ENCODE measurements at regions not wholly inside any gene's neighbourhood (a gene's known extent, or its start where the extent isn't known, plus 50 kb on each side); places are given as distances from the start of the nearest gene placed in this dataset.

GRCh38 chr2:168338803-168339437, 91.5 kb upstream of the STK39 start:
- DNase-seq (ENCODE audit: low read depth): no peak

DNA sequence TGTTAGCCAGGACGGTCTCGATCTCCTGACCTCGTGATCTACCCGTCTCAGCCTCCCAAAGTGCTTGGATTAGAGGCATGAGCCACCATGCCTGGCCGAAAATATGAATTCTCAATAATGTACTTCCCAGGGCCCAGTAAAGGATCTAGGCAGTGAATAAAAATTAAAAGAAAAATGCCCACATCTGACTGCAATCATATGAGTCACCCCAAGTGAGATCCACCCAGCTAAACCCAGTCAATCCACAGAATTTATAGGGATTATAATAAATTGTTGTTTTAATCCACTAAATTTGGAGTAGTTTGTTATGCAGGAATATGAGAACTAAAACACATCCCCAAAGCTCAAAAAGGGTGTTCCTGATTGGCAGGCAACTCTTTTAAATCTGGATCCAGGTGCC, 93.5 kb upstream of the STK39 start:
- no peak for DNase-seq (ENCODE audit: low read depth)

- no peak for DNase-seq (ENCODE audit: low read depth)
Measured at GRCh38 chr2:168343586-168343985, 96.2 kb upstream of the STK39 start.

- no peak for DNase-seq (ENCODE audit: low read depth)
Measured at GRCh38 chr2:168344706-168345105, 97.3 kb upstream of the STK39 start.

- DNase-seq (ENCODE audit: low read depth): no peak
Measured at GRCh38 chr2:168345601-168346000, 98.2 kb upstream of the STK39 start.

DNA sequence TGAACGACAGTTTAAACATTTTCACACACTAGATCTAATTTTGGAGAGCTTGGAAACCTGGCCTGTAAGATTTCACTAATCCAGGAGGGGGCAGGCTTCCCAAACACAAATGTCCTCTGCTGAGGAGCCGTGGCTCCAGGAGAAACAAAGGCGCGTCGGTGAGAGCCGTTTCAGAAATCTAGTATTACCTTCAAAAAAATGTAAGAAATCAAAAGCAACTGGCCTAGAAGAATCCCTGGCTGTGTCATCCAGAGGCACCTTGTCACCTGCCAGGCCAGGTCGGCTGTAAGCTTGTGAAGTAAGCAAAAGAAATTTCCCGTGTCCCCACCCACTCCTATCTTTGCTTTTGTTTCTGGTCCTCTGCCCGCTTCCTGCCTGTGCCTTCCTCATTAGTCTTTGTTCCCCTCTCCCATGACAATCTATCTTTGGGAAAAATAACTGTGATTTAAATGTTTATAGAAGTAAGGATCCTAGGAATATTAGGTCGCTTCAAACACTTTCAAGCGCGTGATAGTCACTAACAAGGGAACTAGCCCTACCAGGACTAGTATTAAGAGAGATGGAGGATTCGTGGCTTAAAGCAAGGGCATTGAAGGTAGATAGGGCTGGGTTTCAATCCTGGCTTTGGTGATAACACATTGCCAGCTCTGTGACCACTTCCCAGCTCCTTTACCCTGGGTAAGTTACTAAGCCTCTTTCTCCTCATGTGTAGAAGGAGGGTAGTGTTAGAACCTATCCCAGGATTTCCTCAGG, 99.5 kb upstream of the STK39 start:
- DNase-seq (ENCODE audit: low read depth): peak; percentile 33

GRCh38 chr2:168348076-168348475, 100.7 kb upstream of the STK39 start:
- DNase-seq (ENCODE audit: low read depth): no peak

DNA sequence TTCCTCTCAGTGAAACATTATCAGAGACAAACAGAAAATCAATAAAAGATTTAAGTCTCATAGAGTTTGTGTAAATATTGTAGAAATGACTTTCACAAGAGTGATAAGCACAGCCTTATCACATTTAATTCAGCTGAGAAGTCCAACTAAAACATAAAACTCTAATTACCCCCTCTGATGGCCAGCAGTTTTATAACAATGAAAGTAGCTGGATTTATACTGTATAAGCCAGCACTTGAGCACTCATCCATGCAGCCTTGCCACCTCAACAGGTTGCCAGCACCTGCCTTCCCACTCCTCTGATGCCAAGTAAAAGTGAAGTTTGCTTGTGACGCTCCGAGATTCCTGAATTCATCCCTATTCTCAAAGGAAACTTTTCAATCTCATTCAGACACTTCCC, 103.0 kb upstream of the STK39 start:
- no peak for DNase-seq (ENCODE audit: low read depth)

DNA sequence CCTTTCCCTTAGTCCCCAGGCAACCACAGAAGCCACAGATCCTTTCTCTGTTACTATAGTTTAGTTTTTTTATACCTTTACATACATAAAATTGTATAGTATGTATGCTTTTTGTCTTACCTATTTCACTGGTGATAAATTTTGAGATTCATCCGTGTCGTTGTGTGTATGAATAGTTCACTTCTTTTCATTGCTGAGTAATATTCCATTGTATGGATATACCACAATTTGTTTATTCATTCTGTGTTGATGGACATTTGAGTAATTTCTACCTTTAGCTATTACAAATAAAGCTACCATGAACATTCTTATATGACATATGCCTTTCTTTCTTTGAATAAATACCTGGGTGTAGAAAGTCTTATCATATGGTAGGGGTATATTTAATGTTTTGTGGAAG, 102.8 kb upstream of the CERS6 start:
- DNase-seq (ENCODE audit: low read depth): no peak

GRCh38 chr2:168354499-168354898, 101.6 kb upstream of the CERS6 start:
- no peak for DNase-seq (ENCODE audit: low read depth)

GRCh38 chr2:168355121-168355520, 101.0 kb upstream of the CERS6 start:
- DNase-seq (ENCODE audit: low read depth): no peak

DNA sequence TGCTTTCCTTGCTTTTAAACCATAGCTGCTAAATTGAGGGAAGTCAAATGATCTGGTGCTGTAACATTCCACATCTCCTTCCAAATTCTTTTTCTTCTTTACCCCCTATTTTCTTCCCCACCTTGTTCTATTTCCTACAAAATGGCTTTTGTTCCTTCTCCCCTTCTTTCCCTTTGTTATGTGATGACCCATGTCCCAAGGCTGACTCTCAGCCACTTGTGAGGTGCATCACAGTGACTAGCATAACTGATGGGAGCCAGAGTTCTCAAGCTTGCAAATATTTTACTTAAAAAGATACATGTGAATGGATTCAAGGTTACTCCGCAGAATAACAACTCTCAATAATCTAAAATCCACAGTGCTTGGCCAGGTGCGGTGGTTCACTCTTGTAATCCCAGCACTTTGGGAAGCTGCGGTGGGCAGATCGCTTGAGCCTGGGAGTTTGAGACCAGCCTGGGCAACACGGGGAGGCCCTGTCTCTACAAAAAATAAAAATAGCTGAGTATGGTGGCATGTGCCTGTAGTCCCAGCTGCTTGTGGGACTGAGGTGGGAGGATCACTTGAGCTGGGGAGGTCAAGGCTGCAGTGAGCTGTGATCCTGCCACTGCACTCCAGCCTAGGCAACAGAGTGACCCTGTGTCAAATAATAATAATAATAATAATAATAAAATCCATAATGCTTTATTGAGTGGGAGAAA, 100.1 kb upstream of the CERS6 start:
- no peak for DNase-seq (ENCODE audit: low read depth)

DNA sequence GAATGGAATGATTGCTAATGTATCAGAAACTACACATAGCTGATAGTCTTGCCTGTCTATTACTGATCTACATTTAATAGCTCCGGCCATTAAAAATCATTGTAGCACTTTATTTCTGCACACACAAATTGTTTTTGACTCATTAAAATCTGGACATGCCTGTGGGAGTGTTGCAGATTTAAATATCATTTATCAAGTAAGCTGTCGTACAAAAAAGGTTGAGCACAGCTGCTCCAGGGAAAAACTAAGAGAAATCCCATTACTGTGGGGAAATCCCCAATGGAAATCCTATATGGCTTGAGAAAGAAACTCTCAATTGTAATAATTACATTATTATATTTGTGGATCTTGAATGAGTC, 99.6 kb upstream of the CERS6 start:
- DNase-seq (ENCODE audit: low read depth): no peak

GRCh38 chr2:168357797-168358472, 98.1 kb upstream of the CERS6 start:
- DNase-seq (ENCODE audit: low read depth): no peak

DNA sequence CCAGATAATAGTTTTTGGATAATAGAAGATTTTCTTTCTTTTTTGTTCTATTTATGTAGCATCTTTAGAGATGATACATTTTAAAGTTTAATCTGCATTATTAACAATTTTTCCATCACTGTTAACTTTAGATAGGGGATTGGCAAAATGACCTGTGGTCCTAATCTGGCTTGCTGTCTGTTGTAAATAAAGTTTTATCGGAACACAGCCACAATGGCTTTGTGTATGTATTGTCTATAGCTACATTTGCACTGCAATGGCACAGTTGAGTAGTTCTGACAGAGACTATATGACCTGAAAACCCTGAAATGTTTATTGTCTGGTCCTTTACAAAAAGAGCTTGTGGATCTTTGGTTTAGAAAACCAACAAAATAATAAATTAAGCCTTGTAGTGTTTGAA, 97.0 kb upstream of the CERS6 start:
- no peak for DNase-seq (ENCODE audit: low read depth)

DNA sequence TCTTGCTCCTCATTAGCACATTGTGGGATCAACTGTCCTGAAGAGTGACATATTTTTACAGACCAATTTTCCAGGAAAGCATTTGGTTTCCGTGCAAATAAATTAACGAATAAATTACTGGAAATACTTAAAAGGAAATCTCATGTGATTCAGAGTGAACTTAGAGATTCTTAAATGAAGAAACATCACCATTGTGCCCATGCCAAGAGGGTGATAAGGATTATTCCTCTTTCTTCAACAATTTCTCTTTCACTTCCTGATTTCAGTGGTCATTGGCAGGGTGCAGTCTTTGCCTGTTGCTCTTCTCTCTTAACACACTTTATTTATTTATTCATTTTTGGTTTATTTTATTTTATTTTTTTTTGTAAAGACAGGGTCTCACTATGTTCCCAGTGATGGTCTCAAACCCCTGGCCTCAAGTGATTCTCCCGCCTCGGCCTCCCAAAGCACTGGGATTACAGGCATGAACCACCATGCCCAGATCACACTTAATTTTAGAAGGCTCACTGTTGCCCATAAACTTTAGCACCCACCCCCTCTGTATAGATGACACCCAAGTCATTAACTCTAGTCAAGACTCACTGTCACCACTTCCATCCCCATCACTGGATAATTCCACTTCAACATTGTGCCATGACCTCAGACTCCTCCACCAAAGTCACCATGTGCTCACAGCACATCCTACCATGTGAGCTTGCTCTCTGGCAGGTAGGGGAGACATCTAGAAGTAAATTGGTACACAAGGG, 92.6 kb upstream of the CERS6 start:
- DNase-seq (ENCODE audit: low read depth): no peak

GRCh38 chr2:168365094-168365621, 90.9 kb upstream of the CERS6 start:
- no peak for DNase-seq (ENCODE audit: low read depth)

DNA sequence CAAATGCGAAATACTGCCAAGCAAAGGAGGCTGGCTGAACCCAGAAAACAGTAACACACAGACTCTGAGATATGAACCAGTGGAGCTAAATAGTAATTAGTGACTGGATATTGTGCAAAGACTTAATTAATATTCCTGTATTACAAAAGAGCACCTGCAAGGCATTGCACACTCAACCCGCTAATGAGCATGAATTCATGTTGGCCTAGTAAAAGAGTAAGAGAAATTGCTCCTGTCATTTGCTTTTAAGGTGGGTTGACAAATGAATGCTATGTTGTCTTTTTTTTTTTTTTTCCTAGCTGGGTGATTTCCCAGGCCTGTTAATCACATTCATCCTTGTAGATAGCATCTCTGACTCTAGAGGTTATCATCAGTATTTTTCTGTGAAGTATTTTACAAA, 87.0 kb upstream of the CERS6 start:
- DNase-seq (ENCODE audit: low read depth): no peak

- DNase-seq (ENCODE audit: low read depth): no peak
Measured at GRCh38 chr2:168371273-168372019, 84.6 kb upstream of the CERS6 start.

- DNase-seq (ENCODE audit: low read depth): no peak
Measured at GRCh38 chr2:168373468-168373867, 82.6 kb upstream of the CERS6 start.

DNA sequence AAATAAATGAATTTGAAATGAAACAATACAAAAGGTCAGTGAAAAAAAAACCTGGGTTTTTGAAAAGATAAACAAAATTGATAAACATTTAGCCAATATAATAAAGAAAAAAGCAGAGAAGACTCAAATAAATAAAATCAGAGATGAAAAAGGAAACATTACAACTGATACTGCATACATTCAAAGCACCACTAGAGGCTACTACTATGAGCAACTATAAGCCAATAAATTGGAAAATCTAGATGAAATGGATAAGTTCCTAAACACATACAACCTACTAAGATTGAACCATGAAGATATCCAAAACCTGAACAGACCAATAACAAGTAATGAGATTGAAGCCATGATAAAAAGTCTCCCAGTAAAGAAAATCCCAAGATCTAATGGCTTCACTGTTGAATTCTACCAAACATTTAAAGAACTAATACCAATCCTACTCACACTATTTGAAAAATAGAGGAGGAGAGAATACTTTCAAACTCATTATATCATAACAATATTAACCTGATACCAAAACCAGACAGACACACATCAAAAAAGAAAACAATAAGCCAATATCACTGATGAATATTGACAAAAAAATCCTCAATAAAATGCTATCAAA, 80.8 kb upstream of the CERS6 start:
- DNase-seq (ENCODE audit: low read depth): no peak

Data from activated T-helper 1 cell treated with Interleukin-2 at 50 U/mL for 16 hours (primary cell).